GM20431 (cell line): ENCODE measurements at regions not wholly inside any gene's neighbourhood (a gene's known extent, or its start where the extent isn't known, plus 50 kb on each side); places are given as distances from the start of the nearest gene placed in this dataset.

ENCODE experiments used
- in situ Hi-C: fragments of 300-500 bp; cut with MseI, MboI; formaldehyde crosslinking; loops from one replicate; pipeline ENCODE4 v1.15.0; 2020; ENCODE audit warnings: low sequenced_read_pairs; ENCODE audit not compliant: unreplicated experiment

DNA sequence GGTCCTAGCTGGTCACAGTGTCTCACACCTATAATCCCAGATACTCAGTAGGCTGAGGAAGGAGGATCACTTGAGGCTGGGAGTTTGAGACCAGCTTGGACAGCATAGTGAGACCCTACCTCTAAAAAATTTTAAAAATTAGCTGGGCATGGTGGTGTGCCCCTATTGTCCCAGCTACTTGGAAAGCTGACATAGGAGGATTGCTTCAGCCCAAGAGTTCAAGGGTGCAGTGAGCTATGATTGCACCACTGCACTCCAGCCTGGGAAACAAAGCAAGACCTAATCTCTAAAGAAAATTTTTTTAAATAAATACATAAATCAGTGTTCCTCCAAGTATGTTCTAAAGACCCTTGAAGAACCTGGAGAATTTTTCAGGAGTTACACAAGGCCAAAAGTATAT lies 50.6 kb upstream of the GNAO1 start:
- in situ Hi-C loops, result no loop called here

DNA sequence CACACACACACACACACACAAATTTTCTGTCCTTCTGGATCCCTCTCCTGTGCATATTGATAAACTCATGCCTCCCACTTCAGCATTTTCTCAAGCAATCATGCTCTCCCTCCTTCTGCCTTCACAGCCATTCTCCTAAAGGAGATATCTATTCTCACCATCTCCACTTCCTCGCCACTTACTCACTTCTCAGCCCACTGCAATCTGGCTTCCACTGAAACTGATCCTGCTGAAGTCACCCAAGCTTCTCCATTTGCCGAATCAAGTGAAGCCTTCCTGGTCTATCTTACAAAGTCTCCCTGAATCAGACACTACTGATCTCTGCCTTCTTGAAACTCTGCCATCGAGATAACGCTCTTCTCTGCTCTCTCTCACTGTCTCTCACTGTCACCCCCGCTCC lies 54.0 kb upstream of the GNAO1 start:
- in situ Hi-C loops, result no loop called here

DNA sequence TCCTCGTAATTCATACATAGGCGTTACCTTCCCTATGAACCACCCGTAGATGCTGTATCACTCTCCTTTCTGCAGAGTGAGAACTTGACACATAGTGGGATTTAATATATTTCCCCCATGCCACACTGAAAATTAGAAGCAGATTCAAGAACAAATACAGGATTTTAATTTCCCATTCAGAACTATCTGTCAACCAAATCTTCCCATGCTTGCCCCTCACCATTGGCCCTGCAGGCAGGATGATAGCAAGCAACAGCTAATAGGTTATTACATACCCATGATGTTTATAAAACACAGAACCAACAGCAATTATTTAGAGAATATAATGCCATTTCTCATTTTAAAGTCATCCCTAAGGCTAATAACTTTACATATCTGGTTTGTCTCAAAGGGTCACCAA lies 55.0 kb upstream of the GNAO1 start:
- in situ Hi-C loops, result no loop called here

DNA sequence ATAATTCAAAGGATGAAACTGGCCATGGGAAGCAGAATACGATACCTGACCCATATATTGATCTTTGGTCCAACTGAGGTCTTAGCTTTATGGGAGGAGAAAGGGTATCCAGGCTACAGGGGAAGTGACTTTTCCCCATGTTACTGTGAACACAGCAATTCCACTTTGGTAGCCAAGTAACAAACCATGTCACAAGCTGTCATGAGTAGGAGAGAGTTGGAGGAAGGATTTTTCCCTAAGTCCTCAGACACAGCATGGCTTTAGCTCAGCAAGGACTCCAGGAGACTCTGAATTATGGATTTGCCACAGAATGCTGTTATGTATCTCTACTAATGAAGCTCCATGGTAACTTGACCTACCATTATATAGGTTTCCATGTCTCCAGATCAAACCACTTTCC lies 56.5 kb upstream of the GNAO1 start:
- in situ Hi-C loops, result no loop called here

DNA sequence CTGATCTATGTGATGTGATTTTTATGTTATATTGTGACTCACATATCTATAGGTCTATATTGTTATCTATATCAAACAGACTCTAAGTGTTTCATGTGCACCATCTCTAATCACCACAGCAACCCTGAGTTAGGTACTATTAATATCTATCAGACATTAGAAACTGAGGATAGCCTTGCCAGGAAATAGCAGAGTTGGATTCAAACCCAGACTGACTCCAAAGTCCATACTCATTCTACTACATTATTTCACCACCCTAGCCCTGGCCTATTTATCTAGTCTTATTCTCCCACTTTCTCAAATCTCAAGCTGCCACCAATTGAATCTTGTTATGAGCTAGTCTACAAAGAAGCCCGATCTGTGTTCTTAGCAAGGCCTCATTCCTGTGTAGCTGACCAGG lies 65.4 kb upstream of the GNAO1 start:
- in situ Hi-C loops, result no loop called here

DNA sequence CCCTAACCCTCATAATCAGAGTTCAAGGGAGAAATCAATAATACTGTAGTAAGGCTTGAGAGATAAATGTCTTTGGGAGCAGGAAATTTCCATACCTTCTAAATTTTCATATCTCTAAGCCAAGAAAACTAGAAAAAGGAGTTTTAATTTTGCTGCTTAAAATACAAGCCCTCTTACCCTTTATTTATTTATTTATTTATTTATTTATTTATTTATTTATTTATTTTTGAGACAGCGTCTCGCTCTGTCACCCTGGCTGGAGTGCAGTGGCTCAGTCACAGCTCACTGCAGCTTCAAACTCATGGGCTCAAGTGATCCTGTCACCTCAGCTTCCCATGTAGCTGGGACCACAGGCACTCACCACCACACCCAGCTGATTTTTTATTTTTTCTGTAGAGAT lies 69.0 kb upstream of the GNAO1 start:
- in situ Hi-C loops, result no loop called here

DNA sequence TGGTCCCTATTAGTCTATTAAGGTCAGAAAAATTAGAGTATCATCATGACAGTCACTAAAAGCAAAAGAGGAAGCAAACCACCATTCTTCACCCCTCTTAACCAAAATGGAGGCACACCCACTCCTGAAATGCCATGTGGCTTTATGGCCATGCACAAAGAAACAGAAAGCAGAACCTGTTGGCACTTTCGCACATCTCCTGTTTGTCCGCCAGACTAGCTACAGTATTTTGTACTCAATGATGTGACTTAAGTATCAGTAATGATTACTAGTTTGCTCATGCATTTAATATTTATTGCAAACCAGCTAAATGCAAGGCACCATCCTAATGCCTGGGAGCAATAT lies 70.2 kb upstream of the GNAO1 start:
- in situ Hi-C loops, result no loop called here

DNA sequence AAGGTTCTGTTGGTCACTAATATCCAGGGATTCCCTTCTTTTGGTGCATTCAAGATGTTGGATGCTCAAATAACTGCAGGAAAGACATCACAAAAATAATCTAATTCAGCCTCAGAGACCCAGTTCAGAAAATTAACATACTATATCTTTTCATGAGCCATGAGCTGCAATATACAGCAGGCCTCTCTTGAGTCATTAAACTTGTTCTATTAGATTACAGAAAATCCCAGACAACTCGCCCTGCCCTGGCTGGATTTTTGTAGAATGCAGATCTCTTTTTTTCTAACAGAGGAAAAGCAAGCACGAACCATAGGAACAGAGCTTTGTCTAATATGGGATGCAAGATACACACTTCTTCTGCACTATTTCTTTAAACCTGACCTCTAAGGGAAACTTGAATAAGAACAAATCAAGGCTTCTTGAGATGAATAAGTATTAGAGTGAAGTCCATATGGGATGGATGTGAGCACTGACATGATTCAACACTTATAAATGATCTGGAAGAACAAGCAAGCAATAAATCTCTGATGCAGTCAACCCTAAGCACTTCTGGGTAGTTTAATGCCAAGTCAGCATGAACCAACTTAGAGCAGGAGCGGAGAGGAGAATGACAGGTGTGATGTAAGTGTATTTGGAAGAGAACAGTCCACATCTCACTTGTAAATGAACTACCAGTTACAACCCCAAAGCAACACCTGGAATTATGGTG lies 70.7 kb upstream of the GNAO1 start:
- in situ Hi-C loops, result no loop called here

DNA sequence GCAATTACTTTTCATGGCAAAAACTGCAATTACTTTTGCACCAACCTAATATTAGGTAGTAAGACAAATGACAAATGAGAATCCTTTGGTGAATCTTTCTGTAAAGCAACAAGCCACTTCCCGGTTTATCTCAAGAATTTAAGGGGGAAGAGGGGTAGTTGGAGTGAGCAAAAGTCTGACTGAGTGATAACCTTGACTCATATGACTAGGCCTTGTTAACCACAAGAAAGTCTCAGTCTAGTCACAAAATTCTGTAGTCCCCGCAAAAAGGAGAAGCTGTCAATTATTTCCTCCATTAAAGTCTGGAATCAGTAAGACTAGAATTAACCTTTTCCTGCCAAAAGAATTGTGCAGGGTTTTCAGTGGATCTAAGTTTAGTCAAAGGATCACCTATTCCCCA lies 72.2 kb upstream of the GNAO1 start:
- in situ Hi-C loops, result no loop called here

DNA sequence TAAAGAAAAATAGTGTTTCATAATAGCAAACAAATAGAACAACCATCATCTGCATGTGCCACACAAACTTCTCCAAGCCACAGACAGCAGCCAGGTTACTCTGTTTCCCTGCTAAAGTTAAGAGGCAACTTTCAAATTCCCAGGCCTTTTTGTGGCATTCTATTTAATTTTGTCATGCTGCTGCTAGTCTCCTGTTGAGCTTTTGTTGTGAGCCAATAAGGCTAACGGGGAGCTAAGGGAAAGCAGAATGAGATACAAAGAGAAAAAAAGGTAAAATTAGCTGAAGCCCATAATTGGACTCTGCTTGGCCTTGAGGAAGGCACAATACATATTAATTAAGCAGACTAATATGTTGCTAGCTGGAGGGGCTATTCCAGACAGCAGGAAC lies 74.7 kb upstream of the GNAO1 start:
- in situ Hi-C loops, result no loop called here

DNA sequence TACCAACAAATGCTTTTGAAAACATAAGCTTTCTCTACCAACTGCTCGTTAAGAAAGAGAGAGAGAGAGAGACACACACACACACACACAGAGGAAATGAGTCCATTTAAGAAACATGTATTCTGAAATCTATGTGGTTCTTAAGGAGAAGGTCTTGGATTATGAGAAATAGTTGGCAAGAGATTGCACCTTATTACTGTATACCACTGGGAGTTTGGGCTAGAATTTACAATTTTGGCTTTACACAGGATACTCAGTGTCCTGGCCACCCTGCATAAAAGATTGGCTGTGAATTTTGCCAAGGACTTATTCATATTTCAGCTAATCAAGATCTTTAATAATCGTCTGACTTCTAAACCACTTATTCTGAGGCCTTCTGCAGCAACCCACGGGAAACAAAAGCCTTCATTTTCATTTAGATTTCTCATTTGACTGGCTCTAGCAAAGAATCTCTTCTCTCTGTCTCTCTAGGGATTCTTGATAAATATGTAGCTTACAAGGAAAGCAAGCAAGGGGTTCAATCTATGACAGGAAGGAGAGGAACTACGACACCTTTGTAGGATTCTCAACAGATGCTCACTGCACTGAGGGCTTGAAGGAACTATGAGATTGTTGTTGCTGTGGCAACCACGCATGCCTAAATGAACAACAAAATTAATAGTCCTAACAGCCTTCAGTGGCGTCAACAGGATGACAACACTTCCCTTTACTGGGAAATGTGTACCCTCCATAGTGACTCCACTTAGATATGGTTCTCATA lies 75.3 kb upstream of the GNAO1 start:
- in situ Hi-C loops, result no loop called here

DNA sequence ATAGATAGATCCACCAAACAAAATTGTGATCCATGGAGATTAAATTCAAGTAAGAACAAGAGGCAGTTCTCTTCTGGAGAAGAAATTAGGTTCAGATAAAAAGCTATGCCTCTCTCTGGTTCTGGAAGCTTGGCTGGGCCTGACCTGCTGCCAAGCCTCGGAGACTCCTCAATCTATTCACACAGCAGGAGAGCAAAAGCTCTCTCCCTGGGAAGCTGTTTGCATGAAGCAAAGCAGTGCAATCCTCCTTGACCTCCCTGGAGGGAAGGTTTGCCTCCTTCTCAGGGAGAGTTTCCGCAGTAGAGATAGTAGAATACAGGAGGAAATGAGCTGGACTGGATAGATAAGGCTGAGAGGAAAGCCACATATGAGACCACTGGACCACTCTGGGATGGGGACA lies 78.1 kb upstream of the GNAO1 start:
- in situ Hi-C loops, result no loop called here

DNA sequence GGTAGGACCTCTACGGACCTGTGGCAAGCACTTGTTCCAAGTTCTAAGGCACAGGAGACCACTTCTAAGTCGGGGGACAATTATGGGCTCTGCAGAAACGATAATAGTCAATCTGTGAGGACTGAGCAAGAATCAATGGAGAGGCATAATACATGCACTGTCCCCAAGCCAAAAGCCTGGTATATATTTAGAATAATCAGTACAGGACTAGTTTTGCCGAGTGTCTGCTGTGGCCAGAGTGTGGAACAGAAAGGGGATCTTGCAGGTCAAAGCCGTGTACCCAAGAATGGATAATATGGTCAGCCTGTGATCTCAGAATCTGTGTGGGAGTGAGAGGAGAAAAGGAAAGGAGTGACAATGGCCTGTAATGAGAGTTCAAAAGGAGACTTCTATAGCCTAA lies 80.2 kb upstream of the GNAO1 start:
- in situ Hi-C loops, result no loop called here

DNA sequence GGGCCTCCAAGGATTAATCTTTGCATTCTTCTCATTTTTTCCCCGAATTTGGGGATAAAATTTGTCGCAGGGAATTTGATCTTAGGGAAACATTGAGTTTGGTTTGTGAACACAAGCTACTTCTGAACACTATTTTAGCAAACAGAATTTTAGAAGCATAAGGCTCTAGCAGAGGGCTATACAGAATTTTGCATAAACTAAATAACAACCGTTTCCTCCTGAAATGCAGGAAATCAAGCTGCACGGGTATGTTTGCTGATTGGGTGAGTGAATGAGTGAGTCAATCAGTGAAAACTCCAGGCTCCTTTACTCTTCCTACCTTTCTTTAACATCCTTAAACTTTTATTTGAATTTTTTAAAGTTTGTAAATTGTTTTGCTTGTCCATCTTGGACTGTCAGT lies 81.3 kb upstream of the GNAO1 start:
- in situ Hi-C loops, result no loop called here

DNA sequence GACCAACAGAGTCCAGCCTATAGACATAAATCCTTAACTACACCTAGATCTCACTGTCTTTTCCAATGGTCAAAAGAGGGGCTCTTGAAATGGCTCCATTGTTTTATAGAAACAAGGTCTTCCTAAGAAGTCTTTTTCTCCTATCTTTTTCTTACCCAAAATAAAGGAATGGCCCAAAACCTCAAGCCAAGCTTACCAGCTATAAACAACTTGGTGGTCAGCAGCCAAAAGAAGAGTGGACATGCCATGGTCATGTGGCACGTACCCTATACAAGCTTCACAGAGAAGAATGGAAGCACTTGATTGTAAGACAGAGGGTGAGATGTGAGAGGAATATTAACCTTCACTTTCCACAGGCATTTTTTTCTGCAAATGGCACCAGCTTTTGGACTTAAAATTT lies 82.1 kb upstream of the GNAO1 start:
- in situ Hi-C loops, result no loop called here

DNA sequence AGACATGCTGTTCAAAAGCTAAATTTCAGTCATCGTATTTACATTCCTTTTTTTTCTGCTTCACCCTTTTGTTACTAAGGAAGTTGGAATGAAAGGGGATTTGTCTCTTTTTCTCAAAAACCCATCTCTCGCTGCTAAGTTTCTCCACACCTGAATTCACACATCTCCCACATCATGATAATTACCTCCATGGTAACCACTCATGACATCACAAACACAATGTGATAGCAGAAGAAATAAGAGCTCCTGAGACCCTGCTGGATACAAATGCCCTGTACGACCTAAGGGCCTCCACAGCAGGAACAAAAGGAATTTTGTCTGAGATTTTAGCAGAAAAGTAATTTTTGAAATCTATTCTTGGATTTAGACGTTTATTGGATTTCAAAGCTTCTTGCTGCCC lies 82.6 kb upstream of the GNAO1 start:
- in situ Hi-C loops, result no loop called here

DNA sequence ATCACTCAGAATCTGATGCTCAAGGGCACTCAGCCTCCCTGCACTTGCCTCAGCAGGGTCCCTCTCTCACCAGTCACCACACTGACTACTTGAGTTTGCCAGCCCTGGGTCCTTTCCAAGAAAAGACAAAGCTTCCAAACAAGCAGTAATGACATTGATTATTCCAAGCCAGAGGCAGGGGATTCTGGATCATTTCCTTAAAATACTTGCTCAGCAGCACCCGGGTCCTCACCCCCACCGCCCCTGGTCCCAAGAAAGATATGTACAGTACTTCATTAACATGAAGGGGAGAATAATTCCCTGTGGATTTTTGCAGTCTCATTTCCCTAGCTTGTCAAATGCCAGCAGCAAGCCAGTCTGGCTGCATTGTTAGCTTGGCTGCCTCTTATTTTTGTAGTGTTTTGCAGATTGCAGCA lies 83.2 kb upstream of the GNAO1 start:
- in situ Hi-C loops, result no loop called here

DNA sequence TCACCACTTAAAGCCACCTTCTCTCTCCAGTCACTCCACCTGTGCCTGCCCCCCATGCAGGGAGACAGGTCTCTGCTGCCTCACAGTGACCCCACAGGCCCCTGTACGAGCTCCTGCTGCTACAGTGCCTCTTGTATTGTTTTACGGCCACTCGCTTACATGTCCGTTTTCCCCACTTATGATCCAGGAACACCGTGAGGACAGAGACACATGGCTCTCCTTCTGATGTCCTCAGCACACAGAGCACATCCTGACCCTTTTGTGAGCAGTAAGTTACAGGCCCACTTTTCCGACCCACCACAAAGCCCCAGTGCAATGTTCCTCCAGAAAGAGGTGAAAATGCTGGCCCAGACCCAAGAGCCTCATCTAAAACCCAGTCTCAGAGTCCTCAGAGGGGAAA lies 84.8 kb upstream of the GNAO1 start:
- in situ Hi-C loops, result no loop called here

DNA sequence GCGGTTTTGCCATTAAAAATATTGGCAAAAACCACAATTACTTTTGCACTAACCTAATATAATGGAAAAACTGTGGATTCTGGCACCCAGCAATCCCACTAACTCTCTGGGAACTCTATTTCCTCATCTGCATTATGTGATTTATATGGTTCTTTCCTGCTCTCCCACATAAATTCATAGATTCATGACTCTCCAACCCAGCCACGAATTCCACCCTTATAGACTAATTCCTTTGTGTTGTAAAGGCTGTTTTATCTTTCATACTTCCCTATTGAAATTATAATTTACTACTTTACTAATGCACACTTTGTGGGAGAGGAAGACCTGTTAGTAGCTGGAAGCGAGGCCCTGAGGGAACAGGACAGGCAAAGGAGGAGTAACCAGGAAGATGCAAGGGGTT lies 88.4 kb upstream of the GNAO1 start:
- in situ Hi-C loops, result no loop called here

DNA sequence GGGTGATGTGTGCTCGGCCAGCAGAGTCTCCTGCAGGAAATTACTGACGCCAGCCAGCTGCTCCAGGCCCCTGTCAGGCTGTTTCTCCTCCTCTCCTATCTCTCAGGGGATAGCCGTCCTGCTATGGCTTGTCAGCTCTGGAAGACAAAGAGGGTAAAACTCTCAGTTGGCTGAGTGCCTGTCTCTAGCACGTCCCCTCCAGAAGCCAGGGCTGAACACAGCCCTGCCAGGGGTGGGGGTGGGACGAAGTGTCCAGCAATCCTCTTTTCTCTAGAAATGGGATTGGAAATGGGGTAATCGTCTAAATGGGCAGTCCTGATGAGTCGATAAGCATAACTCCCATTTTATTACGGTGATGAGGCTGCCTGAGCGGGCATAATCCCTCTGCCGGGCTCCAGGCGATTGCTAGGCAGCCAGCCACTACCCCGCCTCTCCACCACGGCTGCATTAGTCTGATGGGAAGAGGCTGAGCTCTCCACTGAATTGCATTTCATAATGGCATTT lies 89.1 kb upstream of the GNAO1 start:
- in situ Hi-C loops, result no loop called here

DNA sequence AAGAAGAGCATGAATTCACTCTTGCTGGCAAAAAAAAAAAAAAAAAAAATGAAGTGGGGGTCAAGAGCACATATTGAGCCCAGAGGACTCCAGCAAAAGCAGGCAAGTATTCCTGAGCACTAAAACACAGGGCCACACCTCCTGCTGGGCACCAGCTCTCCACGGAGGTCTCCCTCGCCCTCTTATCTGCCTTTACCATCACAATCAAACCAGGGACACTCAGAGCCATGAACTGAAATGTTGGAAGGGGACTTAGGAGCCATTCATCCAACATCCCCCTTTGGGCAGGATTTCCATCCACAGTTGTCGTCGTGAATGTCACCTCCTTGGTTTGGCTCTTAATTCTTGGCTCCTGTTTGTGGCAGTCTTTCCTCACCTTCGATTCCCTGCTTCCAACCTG lies 89.8 kb upstream of the GNAO1 start:
- in situ Hi-C loops, result no loop called here

DNA sequence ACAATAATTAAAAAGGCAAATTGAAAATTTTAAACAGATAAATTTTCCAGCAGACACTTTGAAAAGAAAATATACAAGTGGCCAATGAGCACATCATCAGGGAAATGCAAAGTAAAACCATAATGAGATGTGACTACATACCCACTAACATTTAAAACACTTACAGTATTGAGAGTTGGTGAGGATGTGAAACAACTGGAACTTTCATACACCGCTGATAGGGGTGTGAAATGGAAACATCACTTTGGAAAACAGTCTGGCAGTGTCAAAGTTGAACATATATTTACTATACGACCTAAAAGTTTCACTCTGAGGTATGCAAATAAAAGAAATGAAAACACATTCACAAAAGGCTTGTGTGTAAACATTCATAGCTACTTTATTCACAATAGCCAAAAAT lies 94.0 kb upstream of the GNAO1 start:
- in situ Hi-C loops, result no loop called here
